B cell (primary cell): ENCODE measurements at regions not wholly inside any gene's neighbourhood (a gene's known extent, or its start where the extent isn't known, plus 50 kb on each side); places are given as distances from the start of the nearest gene placed in this dataset.

ENCODE experiments used
- ATAC-seq: fragments of 200-7000 bp; cut with Tn5 transposase; one replicate; pipeline ENCODE4 v1.10.0; 2021; ENCODE audit warnings: low read depth, mild to moderate bottlenecking, moderate number of reproducible peaks, moderate library complexity
- CTCF ChIA-PET: fragments of 350-600 bp; sonication (Branson Sonifier 250); formaldehyde crosslinking; loops from one replicate; lab custom pipeline; 2021; ENCODE audit warnings: antibody characterized with exemption, inconsistent platforms; lab: Charles Lee
- POLR2A ChIA-PET: fragments of 350-600 bp; sonication (Branson Sonifier 250); formaldehyde crosslinking; loops from one replicate; lab custom pipeline; 2021; ENCODE audit warnings: antibody characterized with exemption; lab: Charles Lee
- DNase-seq: peaks from one replicate; pipeline ENCODE4 v3.0.0; 2013
- H2AFZ ChIP-seq: 2 replicates; pipeline ENCODE4 v1.6.1; 2012; ENCODE audit warnings: mild to moderate bottlenecking, low read depth, low read length; ENCODE audit not compliant: insufficient read depth, poor library complexity, severe bottlenecking
- H3K27ac ChIP-seq, 2 donors: 1 replicate in 1 of 2; 2 replicates in 1 of 2; pipeline ENCODE4 v1.5.1; 2012 to 2013; ENCODE audit warnings: low read length in 2 of 2, mild to moderate bottlenecking in 2 of 2, moderate library complexity in 1 of 2
- H3K27me3 ChIP-seq, 4 experiments: fragments of 200-600 bp in 1 of 4; sonication (generic) in 1 of 4; replicated peaks in 1 of 4; 1 replicate in 2 of 4; 2 replicates in 2 of 4; pipeline versions ENCODE4 v1.6.1 to v1.7.0; 2013 to 2016; ENCODE audit warnings: low read length in 3 of 4, mild to moderate bottlenecking in 2 of 4, mixed read lengths in 1 of 4, moderate library complexity in 1 of 4; ENCODE audit not compliant: insufficient read depth in 4 of 4, control insufficient read depth in 3 of 4; ENCODE audit errors: control extremely low read depth in 1 of 4
- H3K36me3 ChIP-seq, 2 experiments: replicated peaks in 1 of 2; 1 replicate in 1 of 2; 2 replicates in 1 of 2; pipeline versions ENCODE4 v1.6.1 to v1.7.1; 2013; ENCODE audit warnings: low read length in 1 of 2; ENCODE audit not compliant: insufficient read depth in 2 of 2, control insufficient read depth in 1 of 2; ENCODE audit errors: control extremely low read depth in 1 of 2, extremely low read depth in 1 of 2
- H3K4me1 ChIP-seq, 2 donors: fragments of 200-600 bp in 1 of 2; sonication (generic) in 1 of 2; 1 replicate in 1 of 2; 2 replicates in 1 of 2; pipeline versions ENCODE4 v1.5.1 to v1.6.1; 2013 to 2017; ENCODE audit warnings: low read length in 2 of 2; ENCODE audit not compliant: control insufficient read depth in 2 of 2, insufficient read depth in 2 of 2
- H3K4me2 ChIP-seq: replicated peaks from 2 replicates; pipeline ENCODE3; 2012; ENCODE audit warnings: mild to moderate bottlenecking, low read depth, low read length; ENCODE audit not compliant: poor library complexity, severe bottlenecking
- H3K4me3 ChIP-seq, 5 experiments: fragments of 200-600 bp in 1 of 5; sonication (generic) in 1 of 5; 1 replicate in 3 of 5; 2 replicates in 2 of 5; pipeline versions ENCODE4 v1.5.1 to v1.7.0; 2011 to 2016; ENCODE audit warnings: low read length in 4 of 5, mild to moderate bottlenecking in 4 of 5, low read depth in 2 of 5, control low read depth in 1 of 5, moderate library complexity in 1 of 5; ENCODE audit not compliant: insufficient read depth in 1 of 5; ENCODE audit errors: control extremely low read depth in 1 of 5, extremely low read depth in 1 of 5
- H3K79me2 ChIP-seq: fragments of 200-600 bp; sonication (generic); one replicate; pipeline ENCODE4 v1.6.0; 2016; ENCODE audit warnings: low read length; ENCODE audit not compliant: control insufficient read depth, insufficient read depth
- H3K9ac ChIP-seq: fragments of 200-600 bp; sonication (generic); 2 replicates; pipeline ENCODE4 v1.6.1; 2017; ENCODE audit warnings: mild to moderate bottlenecking, low read length, moderate library complexity
- H3K9me3 ChIP-seq, 3 donors: one replicate each; pipeline versions ENCODE4 v1.6.1 to v1.7.1; 2013; ENCODE audit warnings: low read length in 2 of 3; ENCODE audit not compliant: control insufficient read depth in 2 of 3, insufficient read depth in 1 of 3; ENCODE audit errors: control extremely low read depth in 1 of 3
- H4K20me1 ChIP-seq: 2 replicates; pipeline ENCODE4 v1.6.0; 2012; ENCODE audit warnings: mild to moderate bottlenecking, low read length; ENCODE audit not compliant: insufficient read depth, control insufficient read depth, poor library complexity, severe bottlenecking
- H3K27ac Mint-ChIP-seq: one replicate; pipeline ENCODE4 v1.8.0; 2021; ENCODE audit warnings: mixed read lengths
- H3K27me3 Mint-ChIP-seq: one replicate; pipeline ENCODE4 v1.8.0; 2021; ENCODE audit warnings: mixed read lengths
- H3K4me1 Mint-ChIP-seq: one replicate; pipeline ENCODE4 v1.8.0; 2021; ENCODE audit warnings: mixed read lengths
- H3K4me3 Mint-ChIP-seq: one replicate; pipeline ENCODE4 v1.8.0; 2021; ENCODE audit warnings: mixed read lengths
- H3K9me3 Mint-ChIP-seq: one replicate; pipeline ENCODE4 v1.8.0; 2022; ENCODE audit warnings: mixed read lengths; ENCODE audit not compliant: insufficient read depth
- CTCF ChIP-seq: fragments of 200-600 bp; IDR thresholded peaks from one replicate; pipeline ENCODE4 v1.8.0; 2022; ENCODE audit warnings: antibody characterized with exemption, mild to moderate bottlenecking
- EZH2 ChIP-seq: IDR thresholded peaks from 2 replicates; pipeline ENCODE4 v1.6.1; 2012; ENCODE audit warnings: borderline replicate concordance, low read depth, mild to moderate bottlenecking, moderate library complexity, low read length; ENCODE audit not compliant: insufficient read depth, poor library complexity, severe bottlenecking
- WGBS: methylation state at CpG from one replicate; pipeline ENCODE4 v1.1.5; 2013; ENCODE audit warnings: missing lambda C conversion rate; ENCODE audit not compliant: insufficient coverage; 5-methylcytosine and 5-hydroxymethylcytosine counted together
- intact Hi-C: fragments of 100-400 bp; cut with micrococcal nuclease; formaldehyde crosslinking; loops from one replicate; pipeline ENCODE4 v1.10.0; 2022

GRCh38 chr7:83808982-83809381 lies 160.0 kb upstream of the SEMA3E start:
- H3K79me2 ChIP-seq: no peaks in the 10 kb centered on the region
- no peaks in the 10 kb centered on the region for H3K27me3 ChIP-seq
- no peaks in the 10 kb centered on the region for H3K9me3 Mint-ChIP-seq
- whole genome bisulfite sequencing: no CpG with 5 or more reads among the region's 2 CpGs
- TF ChIP-seq EZH2: no peak
- no peak for TF ChIP-seq CTCF
- DNase-seq: no peak
- no peak overlapping the region for H2AFZ ChIP-seq
- H4K20me1 ChIP-seq: no peaks in the 10 kb centered on the region
- no peak overlapping the region for H3K27ac ChIP-seq
- H3K27ac Mint-ChIP-seq: no peak overlapping the region
- H3K36me3 ChIP-seq: no peaks in the 10 kb centered on the region
- no peak overlapping the region for H3K4me3 ChIP-seq
- ATAC-seq: no peak
- POLR2A ChIA-PET: no interaction called here
- intact Hi-C loops: no loop called here
- CTCF ChIA-PET: interaction anchor here (0.6 kb wide), 1 partner anchor 685 kb away, joined by 4 read pairs; no protein-coding TSS in a partner anchor
- no peaks in the 10 kb centered on the region for H3K4me1 Mint-ChIP-seq
- H3K4me2 ChIP-seq: no peak overlapping the region
- H3K4me1 ChIP-seq: no peaks in the 10 kb centered on the region
- no peak overlapping the region for H3K9ac ChIP-seq
- no peaks in the 10 kb centered on the region for H3K27me3 Mint-ChIP-seq
- H3K9me3 ChIP-seq: no peaks in the 10 kb centered on the region
- no peak overlapping the region for H3K4me3 Mint-ChIP-seq

- TF ChIP-seq EZH2: no peak
- TF ChIP-seq CTCF: no peak
- ATAC-seq: no peak
- intact Hi-C loops: no loop called here
These were observed 158.8 kb upstream of the SEMA3E start for GRCh38 chr7:83807774-83808173.

More at GRCh38 chr7:83807774-83808173, 158.8 kb upstream of the SEMA3E start:
- Histone ChIP-seq H3K36me3 (no peaks in the 10 kb centered on the region), H3K27me3 (no peaks in the 10 kb centered on the region), H4K20me1 (no peaks in the 10 kb centered on the region), H3K4me2 (no peak overlapping the region), H3K4me1 (no peaks in the 10 kb centered on the region), H3K27ac (no peak overlapping the region), H3K4me3 (no peak overlapping the region), H3K9me3 (no peaks in the 10 kb centered on the region), H3K9ac (no peak overlapping the region), H3K79me2 (no peaks in the 10 kb centered on the region), H2AFZ (no peak overlapping the region)
- no peak for DNase-seq
- Mint-ChIP-seq H3K4me3 (no peak overlapping the region), H3K4me1 (no peaks in the 10 kb centered on the region), H3K27ac (no peak overlapping the region), H3K27me3 (no peaks in the 10 kb centered on the region), H3K9me3 (no peaks in the 10 kb centered on the region)
- ChIA-PET POLR2A (no interaction called here), CTCF (no interaction called here)
- WGBS: 86% methylated on average over 2 of the region's 4 CpGs
